ENCODE measurements at regions not wholly inside any gene's neighbourhood (a gene's known extent, or its start where the extent isn't known, plus 50 kb on each side); places are given as distances from the start of the nearest gene placed in this dataset.

DNA sequence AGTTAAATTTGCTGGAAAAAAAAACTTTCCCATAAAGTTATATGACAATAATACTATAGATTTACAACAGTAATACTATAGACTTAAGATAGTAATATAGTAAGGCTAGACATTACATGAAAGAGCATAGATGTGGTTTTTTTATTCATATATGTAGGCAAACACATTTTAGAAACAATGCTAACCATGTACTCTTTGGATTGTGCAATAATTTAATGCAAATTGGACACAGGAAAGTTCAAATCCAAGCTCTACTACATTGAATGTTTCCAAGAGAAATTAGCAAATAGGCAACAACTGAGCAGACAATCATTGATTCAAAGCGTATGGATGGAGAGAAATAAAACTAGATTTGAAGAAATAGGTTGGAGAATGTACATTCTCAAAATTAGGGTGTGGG lies 469.2 kb downstream of the CNTN3 start:
- POLR2A ChIA-PET, result no interaction called here
- no peaks in the 10 kb centered on the region for H3K4me1 ChIP-seq (ENCODE audit: control insufficient read depth in 1 of 2, insufficient read depth in 2 of 2, low read depth in 1 of 2, low read length in 1 of 2)
- WGBS (ENCODE audit: low lambda C conversion rate), result 16% methylated on average over 1 of the region's 1 CpG
- H3K4me3 ChIP-seq (ENCODE audit: low read depth in 2 of 2, low read length in 1 of 2), result no peak overlapping the region
- no peak overlapping the region for H3K27ac ChIP-seq (ENCODE audit: low read depth in 2 of 2, low read length in 1 of 2)
- CTCF ChIA-PET, result no interaction called here
- H3K27me3 ChIP-seq (ENCODE audit: insufficient read depth), result no peaks in the 10 kb centered on the region
- H2AFZ ChIP-seq (ENCODE audit: low read depth), result no peak overlapping the region
- H3F3A ChIP-seq (replicated peaks; ENCODE audit: insufficient read depth), result no peaks in the 10 kb centered on the region
- H3K79me2 ChIP-seq (ENCODE audit: insufficient read depth), result no peaks in the 10 kb centered on the region
- H3K4me2 ChIP-seq, result no peak overlapping the region
- H3K9ac ChIP-seq, result no peak overlapping the region
- no peaks in the 10 kb centered on the region for H3K36me3 ChIP-seq (replicated peaks in 1 of 2; ENCODE audit: control insufficient read depth in 1 of 2, insufficient read depth in 2 of 2, low read length in 1 of 2)
- no peaks in the 10 kb centered on the region for H4K20me1 ChIP-seq (ENCODE audit: insufficient read depth)
- no peak for DNase-seq
- TF ChIP-seq GATA2 (CRISPR knock-in tag; IDR thresholded peaks at IDR 0.05) (no peak), RCOR1 (IDR thresholded peaks at IDR 0.05; ENCODE audit: low read length) (no peak), JUND (IDR thresholded peaks at IDR 0.05) (no peak), NRF1 (IDR thresholded peaks at IDR 0.05; ENCODE audit: low read depth, low read length) (no peak), FOSL2 (IDR thresholded peaks at IDR 0.05; ENCODE audit: borderline replicate concordance, low read depth) (no peak), EZH2phosphoT487 (IDR thresholded peaks at IDR 0.05; ENCODE audit: borderline replicate concordance, low read depth) (no peak), POLR2AphosphoS5 (IDR thresholded peaks at IDR 0.05; ENCODE audit: low read depth, low read length) (no peak), SMC3 (IDR thresholded peaks at IDR 0.05; ENCODE audit: low read depth, low read length) (no peak), MXI1 (IDR thresholded peaks at IDR 0.05; ENCODE audit: low read depth, low read length) (no peak), SIN3A (IDR thresholded peaks at IDR 0.05; ENCODE audit: borderline replicate concordance, low read depth, low read length) (no peak)
- TF ChIP-seq, protein P1, sequence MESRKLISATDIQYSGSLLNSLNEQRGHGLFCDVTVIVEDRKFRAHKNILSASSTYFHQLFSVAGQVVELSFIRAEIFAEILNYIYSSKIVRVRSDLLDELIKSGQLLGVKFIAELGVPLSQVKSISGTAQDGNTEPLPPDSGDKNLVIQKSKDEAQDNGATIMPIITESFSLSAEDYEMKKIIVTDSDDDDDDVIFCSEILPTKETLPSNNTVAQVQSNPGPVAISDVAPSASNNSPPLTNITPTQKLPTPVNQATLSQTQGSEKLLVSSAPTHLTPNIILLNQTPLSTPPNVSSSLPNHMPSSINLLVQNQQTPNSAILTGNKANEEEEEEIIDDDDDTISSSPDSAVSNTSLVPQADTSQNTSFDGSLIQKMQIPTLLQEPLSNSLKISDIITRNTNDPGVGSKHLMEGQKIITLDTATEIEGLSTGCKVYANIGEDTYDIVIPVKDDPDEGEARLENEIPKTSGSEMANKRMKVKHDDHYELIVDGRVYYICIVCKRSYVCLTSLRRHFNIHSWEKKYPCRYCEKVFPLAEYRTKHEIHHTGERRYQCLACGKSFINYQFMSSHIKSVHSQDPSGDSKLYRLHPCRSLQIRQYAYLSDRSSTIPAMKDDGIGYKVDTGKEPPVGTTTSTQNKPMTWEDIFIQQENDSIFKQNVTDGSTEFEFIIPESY (IDR thresholded peaks at IDR 0.05; ENCODE audit: borderline replicate concordance, low read depth), result no peak
- H3K9me2 ChIP-seq, result no peaks in the 10 kb centered on the region
- H3K9me3 ChIP-seq, result no peaks in the 10 kb centered on the region

DNA sequence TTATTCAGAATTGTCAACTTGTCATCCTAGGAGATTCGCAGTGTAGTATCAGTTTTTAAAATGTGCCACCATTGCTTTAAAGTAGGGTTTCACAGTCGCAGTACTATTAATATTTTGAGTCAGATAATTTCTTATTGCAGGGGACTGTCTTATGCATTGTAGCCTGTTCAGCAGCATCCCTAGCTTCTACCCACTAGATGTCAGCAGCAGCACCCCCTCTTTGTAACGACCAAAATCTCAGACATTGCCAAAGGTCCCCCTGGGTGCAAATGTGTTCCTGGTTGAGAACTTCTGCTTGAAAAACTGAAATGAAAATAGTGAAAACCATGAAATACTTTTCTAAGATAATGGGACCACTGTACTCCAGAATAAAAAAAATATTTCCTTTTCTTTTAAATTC lies 474.8 kb downstream of the CNTN3 start:
- DNase-seq, result peak; percentile 6

More for the DNA sequence above, 474.8 kb downstream of the CNTN3 start:
- TF ChIP-seq JUND (IDR thresholded peaks at IDR 0.05) (no peak), RAD21 (IDR thresholded peaks at IDR 0.05; ENCODE audit: low read length) (peak; percentile 53), SMC3 (IDR thresholded peaks at IDR 0.05; ENCODE audit: low read depth, low read length) (peak; percentile 27; the same call in 1 of the 2 replicates), YY1 (IDR thresholded peaks at IDR 0.05; ENCODE audit: low read depth) (no peak)
- TF ChIP-seq, protein P2, sequence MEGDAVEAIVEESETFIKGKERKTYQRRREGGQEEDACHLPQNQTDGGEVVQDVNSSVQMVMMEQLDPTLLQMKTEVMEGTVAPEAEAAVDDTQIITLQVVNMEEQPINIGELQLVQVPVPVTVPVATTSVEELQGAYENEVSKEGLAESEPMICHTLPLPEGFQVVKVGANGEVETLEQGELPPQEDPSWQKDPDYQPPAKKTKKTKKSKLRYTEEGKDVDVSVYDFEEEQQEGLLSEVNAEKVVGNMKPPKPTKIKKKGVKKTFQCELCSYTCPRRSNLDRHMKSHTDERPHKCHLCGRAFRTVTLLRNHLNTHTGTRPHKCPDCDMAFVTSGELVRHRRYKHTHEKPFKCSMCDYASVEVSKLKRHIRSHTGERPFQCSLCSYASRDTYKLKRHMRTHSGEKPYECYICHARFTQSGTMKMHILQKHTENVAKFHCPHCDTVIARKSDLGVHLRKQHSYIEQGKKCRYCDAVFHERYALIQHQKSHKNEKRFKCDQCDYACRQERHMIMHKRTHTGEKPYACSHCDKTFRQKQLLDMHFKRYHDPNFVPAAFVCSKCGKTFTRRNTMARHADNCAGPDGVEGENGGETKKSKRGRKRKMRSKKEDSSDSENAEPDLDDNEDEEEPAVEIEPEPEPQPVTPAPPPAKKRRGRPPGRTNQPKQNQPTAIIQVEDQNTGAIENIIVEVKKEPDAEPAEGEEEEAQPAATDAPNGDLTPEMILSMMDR (IDR thresholded peaks at IDR 0.05), result peak; percentile 50
- no peaks in the 10 kb centered on the region for H3K36me3 ChIP-seq (replicated peaks in 1 of 2; ENCODE audit: control insufficient read depth in 1 of 2, insufficient read depth in 2 of 2, low read length in 1 of 2)
- no peak overlapping the region for H3K27ac ChIP-seq (ENCODE audit: low read depth in 2 of 2, low read length in 1 of 2)
- H4K20me1 ChIP-seq (ENCODE audit: insufficient read depth), result no peaks in the 10 kb centered on the region
- H2AFZ ChIP-seq (ENCODE audit: low read depth), result no peak overlapping the region
- H3K27me3 ChIP-seq (ENCODE audit: insufficient read depth), result no peaks in the 10 kb centered on the region
- POLR2A ChIA-PET, result no interaction called here
- H3K4me2 ChIP-seq, result no peak overlapping the region
- CTCF ChIA-PET, result no interaction called here
- H3K4me1 ChIP-seq (ENCODE audit: control insufficient read depth in 1 of 2, insufficient read depth in 2 of 2, low read depth in 1 of 2, low read length in 1 of 2), result no peaks in the 10 kb centered on the region
- H3K4me3 ChIP-seq (ENCODE audit: low read depth in 2 of 2, low read length in 1 of 2), result no peak overlapping the region
- no peaks in the 10 kb centered on the region for H3K79me2 ChIP-seq (ENCODE audit: insufficient read depth)
- H3F3A ChIP-seq (replicated peaks; ENCODE audit: insufficient read depth), result no peaks in the 10 kb centered on the region
- no peak overlapping the region for H3K9ac ChIP-seq
- 25% methylated on average over 3 of the region's 3 CpGs for WGBS (ENCODE audit: low lambda C conversion rate)
- H3K9me3 ChIP-seq, result no peaks in the 10 kb centered on the region
- H3K9me2 ChIP-seq, result no peaks in the 10 kb centered on the region
